ENCODE measurements at regions not wholly inside any gene's neighbourhood (a gene's known extent, or its start where the extent isn't known, plus 50 kb on each side); places are given as distances from the start of the nearest gene placed in this dataset.

GRCh38 chr14:53462931-53463778 lies 310.0 kb upstream of the DDHD1 start:
- DNase-seq (ENCODE audit: low spot score) = no peak

DNA sequence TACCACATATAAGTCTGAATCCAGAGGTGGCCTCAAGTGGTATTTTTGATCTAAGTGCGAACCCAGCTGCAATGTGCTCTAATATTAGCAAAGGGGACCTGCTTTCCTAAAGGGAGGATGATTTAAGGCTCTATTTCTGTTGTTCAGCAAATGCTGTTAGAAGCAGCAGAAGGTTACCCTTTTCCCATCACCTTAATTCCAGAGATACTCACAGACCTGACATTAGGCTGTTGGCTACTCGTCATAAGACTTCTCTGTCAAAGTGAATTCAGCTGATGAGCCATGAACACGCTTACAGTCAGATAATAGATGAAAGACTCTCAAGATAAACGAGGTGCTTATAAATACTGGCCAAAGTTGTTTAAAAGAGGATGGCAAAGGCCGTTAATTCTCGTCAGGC lies 308.7 kb upstream of the DDHD1 start:
- no peak for DNase-seq (ENCODE audit: low spot score)

GRCh38 chr14:53460544-53460943 lies 307.4 kb upstream of the DDHD1 start:
- DNase-seq (ENCODE audit: low spot score) = no peak

DNA sequence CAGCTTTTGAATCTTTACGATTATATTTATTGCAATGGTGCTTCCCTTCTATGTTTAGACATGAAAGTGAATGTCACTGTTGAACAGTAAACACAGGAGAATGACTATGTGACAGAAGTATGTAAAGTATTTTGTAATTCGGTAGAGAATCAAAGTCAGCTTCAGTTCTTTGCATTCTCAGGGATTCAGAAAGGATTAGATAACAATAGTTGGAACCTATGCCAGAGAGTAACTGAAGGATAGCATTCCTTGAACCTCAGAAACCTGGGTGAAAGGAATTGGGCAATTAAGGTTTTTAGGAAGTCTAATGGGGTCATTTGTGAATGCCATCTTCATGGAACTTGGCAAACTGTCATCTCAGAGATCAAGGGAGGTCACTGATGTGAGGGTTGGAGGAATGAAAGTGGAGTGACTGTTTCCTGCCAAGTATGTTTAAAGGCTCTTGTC lies 305.3 kb upstream of the DDHD1 start:
- no peak for DNase-seq (ENCODE audit: low spot score)

- no peak for DNase-seq (ENCODE audit: low spot score)
Measured at GRCh38 chr14:53456931-53457330, 303.8 kb upstream of the DDHD1 start.

DNA sequence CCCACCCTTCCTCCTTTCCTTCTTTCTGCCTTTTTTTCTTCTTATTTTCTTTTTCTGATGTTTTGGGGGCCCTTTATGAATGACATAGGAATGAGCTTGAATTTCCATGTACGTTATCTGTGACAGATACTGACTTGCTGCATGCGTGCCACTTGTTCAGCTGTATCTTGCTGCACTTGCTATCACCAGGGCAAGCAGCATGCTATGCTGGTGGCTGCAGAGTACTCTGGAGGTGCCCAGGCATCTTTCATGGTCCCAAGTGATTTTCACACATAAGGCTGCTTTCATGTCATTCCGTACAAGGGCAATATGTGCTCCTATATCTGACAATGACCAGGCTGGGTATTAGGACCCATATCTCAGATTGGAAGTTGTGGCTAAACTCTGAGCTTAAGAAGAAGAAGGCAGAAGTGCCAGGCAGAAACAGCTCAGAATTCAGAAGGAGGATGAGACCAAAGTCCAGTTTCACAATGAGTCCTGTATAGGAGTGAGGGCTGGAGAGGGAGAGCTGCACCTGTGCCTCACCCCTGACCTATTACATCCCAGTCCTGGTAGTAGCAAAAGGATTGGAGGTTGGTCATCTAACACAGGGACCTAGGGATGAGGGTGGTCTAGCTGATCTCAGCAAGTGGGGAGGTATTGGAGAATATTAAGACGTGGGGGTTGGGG lies 299.0 kb upstream of the DDHD1 start:
- no peak for DNase-seq (ENCODE audit: low spot score)

GRCh38 chr14:53450871-53451270 lies 297.7 kb upstream of the DDHD1 start:
- no peak for DNase-seq (ENCODE audit: low spot score)

GRCh38 chr14:53448682-53449081 lies 295.6 kb upstream of the DDHD1 start:
- no peak for DNase-seq (ENCODE audit: low spot score)

- DNase-seq (ENCODE audit: low spot score) = no peak
Measured at GRCh38 chr14:53444677-53445312, 291.7 kb upstream of the DDHD1 start.

GRCh38 chr14:53441789-53442188 lies 288.7 kb upstream of the DDHD1 start:
- DNase-seq (ENCODE audit: low spot score) = no peak

DNA sequence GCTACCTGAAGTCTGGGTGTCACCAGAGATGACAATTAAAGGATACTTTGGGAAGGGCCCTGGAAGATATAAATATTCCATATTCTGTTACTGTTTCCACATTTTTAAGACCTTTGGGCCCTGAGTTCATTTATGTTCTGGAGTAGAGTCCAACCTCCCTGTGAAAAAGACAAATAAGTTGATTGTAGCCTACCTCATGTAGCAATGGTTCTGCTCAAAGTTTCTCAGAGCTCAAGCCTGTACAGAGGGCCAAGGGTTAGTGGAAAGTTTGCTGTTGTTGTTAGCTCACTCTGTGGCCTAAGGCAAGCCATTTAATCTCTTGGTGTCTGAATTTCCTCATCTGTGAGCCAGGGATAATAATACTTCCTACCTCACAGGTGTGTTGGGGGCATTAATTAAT lies 284.7 kb upstream of the DDHD1 start:
- DNase-seq (ENCODE audit: low spot score) = no peak

- peak; percentile 59 for DNase-seq (ENCODE audit: low spot score)
Measured at GRCh38 chr14:53432378-53432802, 279.3 kb upstream of the DDHD1 start.

- no peak for DNase-seq (ENCODE audit: low spot score)
Measured at GRCh38 chr14:53430870-53431269, 277.7 kb upstream of the DDHD1 start.

GRCh38 chr14:53412819-53413675 lies 259.9 kb upstream of the DDHD1 start:
- DNase-seq (ENCODE audit: low spot score) = no peak

GRCh38 chr14:53411125-53411524 lies 258.0 kb upstream of the DDHD1 start:
- DNase-seq (ENCODE audit: low spot score) = no peak

DNA sequence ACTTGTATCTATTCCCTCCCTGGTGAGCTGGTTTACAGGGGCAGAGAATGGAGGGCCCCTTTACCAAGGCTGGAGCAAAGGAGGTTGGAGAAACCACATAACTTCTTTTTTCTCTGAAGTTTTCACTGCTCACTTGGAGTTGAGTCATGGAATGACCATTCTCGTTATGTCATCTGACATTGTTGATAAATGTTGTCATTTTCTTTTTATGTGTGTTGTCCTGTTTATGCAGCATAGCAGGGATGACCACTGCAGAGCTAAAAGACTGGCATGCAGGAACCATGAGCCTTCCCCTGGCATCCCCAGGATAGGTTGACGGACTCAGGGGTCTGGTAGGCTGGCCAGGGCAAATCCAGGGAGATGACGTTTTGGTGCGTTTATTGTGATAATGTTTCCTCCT lies 256.8 kb upstream of the DDHD1 start:
- no peak for DNase-seq (ENCODE audit: low spot score)

- no peak for DNase-seq (ENCODE audit: low spot score)
Measured at GRCh38 chr14:53409289-53409688, 256.2 kb upstream of the DDHD1 start.

GRCh38 chr14:53408175-53408879 lies 255.2 kb upstream of the DDHD1 start:
- no peak for DNase-seq (ENCODE audit: low spot score)

DNA sequence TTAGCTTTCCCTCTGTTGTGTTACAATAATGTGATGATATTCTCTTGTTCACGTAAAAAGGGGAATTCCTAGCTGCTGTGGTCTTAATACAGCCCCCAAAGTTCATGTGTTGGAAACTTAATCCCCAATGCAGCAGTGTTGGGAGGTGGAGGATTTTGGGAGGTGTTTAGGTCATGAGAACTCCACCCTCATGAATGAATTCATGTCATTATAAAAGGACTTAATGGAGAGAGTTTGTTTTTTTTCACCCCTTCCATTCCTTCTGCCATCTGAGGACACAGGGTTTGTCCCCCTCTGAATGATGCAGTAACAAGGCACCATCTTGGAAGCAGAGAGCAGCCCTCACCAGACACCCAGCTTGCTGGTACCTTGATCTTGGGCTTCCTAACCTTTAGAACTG lies 253.4 kb upstream of the DDHD1 start:
- no peak for DNase-seq (ENCODE audit: low spot score)

DNA sequence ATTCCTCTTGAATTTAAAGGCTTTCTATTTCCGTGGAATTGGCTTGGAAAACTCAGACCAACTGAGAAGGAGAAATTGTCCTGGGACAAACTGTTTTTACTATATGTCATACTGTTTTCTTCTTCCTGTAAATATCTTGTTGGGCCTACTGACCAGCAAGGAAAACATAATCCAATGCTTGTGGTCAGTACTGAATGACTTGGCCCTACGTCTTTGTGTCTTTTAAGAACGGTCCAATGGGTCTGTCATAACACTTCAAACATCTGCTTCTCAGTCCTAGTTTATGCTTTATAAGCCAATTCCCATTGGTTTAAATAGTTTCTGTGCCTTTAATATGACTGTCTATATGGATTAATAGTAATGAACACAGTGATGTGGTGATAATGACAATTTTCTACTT lies 248.5 kb upstream of the DDHD1 start:
- DNase-seq (ENCODE audit: low spot score) = no peak

- no peak for DNase-seq (ENCODE audit: low spot score)
Measured at GRCh38 chr14:53399057-53399456, 245.9 kb upstream of the DDHD1 start.

Measured in ecto neural progenitor cell (in vitro differentiated cells).